ENCODE measurements at regions not wholly inside any gene's neighbourhood (a gene's known extent, or its start where the extent isn't known, plus 50 kb on each side); places are given as distances from the start of the nearest gene placed in this dataset.

- H3K27me3 ChIP-seq (ENCODE audit: control insufficient read depth in 5 of 5, insufficient read depth in 4 of 5, low read length in 5 of 5), result no peaks in the 10 kb centered on the region
- no peaks in the 10 kb centered on the region for H3K36me3 ChIP-seq (ENCODE audit: control insufficient read depth in 5 of 5, insufficient read depth in 5 of 5, low read length in 5 of 5)
- no peak overlapping the region for H3K9ac ChIP-seq (ENCODE audit: low read length in 5 of 5)
- H3K4me1 ChIP-seq (ENCODE audit: control insufficient read depth in 5 of 5, insufficient read depth in 5 of 5, low read length in 5 of 5), result peaks cover 4 to 26% (median 18%) of the 10 kb centered on the region in 5 donors
- H3K4me3 ChIP-seq (ENCODE audit: low read depth in 1 of 5, low read length in 5 of 5), result no peak overlapping the region
- H3K27ac ChIP-seq (ENCODE audit: low read depth, low read length), result no peak overlapping the region
- no peaks in the 10 kb centered on the region for H3K9me3 ChIP-seq (ENCODE audit: control insufficient read depth in 5 of 5, low read length in 5 of 5)
These were observed 116.2 kb upstream of the FGGY start for GRCh38 chr1:59180735-59181134.

- Histone ChIP-seq H3K4me3 (ENCODE audit: low read depth in 1 of 5, low read length in 5 of 5) (no peak overlapping the region), H3K4me1 (ENCODE audit: control insufficient read depth in 5 of 5, insufficient read depth in 5 of 5, low read length in 5 of 5) (peaks cover 4 to 31% (median 17%) of the 10 kb centered on the region in 5 donors), H3K9me3 (ENCODE audit: control insufficient read depth in 5 of 5, low read length in 5 of 5) (no peaks in the 10 kb centered on the region), H3K9ac (ENCODE audit: low read length in 5 of 5) (no peak overlapping the region), H3K27me3 (ENCODE audit: control insufficient read depth in 5 of 5, insufficient read depth in 4 of 5, low read length in 5 of 5) (no peaks in the 10 kb centered on the region), H3K27ac (ENCODE audit: low read depth, low read length) (no peak overlapping the region), H3K36me3 (ENCODE audit: control insufficient read depth in 5 of 5, insufficient read depth in 5 of 5, low read length in 5 of 5) (no peaks in the 10 kb centered on the region)
These were observed 113.1 kb upstream of the FGGY start for GRCh38 chr1:59183749-59184317.

- Histone ChIP-seq H3K9me3 (ENCODE audit: control insufficient read depth in 5 of 5, low read length in 5 of 5) (no peaks in the 10 kb centered on the region), H3K36me3 (ENCODE audit: control insufficient read depth in 5 of 5, insufficient read depth in 5 of 5, low read length in 5 of 5) (no peaks in the 10 kb centered on the region), H3K27me3 (ENCODE audit: control insufficient read depth in 5 of 5, insufficient read depth in 4 of 5, low read length in 5 of 5) (no peaks in the 10 kb centered on the region), H3K4me1 (ENCODE audit: control insufficient read depth in 5 of 5, insufficient read depth in 5 of 5, low read length in 5 of 5) (peaks cover 2 to 27% (median 12%) of the 10 kb centered on the region in 5 donors), H3K9ac (ENCODE audit: low read length in 5 of 5) (no peak overlapping the region), H3K4me3 (ENCODE audit: low read depth in 1 of 5, low read length in 5 of 5) (no peak overlapping the region), H3K27ac (ENCODE audit: low read depth, low read length) (no peak overlapping the region)
These were observed 112.5 kb upstream of the FGGY start for GRCh38 chr1:59184365-59184905.

GRCh38 chr1:59185163-59185860 is 111.6 kb upstream of the FGGY start:
- Histone ChIP-seq H3K9ac (ENCODE audit: low read length in 5 of 5) (no peak overlapping the region), H3K27ac (ENCODE audit: low read depth, low read length) (no peak overlapping the region), H3K36me3 (ENCODE audit: control insufficient read depth in 5 of 5, insufficient read depth in 5 of 5, low read length in 5 of 5) (no peaks in the 10 kb centered on the region), H3K9me3 (ENCODE audit: control insufficient read depth in 5 of 5, low read length in 5 of 5) (no peaks in the 10 kb centered on the region), H3K27me3 (ENCODE audit: control insufficient read depth in 5 of 5, insufficient read depth in 4 of 5, low read length in 5 of 5) (no peaks in the 10 kb centered on the region), H3K4me1 (ENCODE audit: control insufficient read depth in 5 of 5, insufficient read depth in 5 of 5, low read length in 5 of 5) (peaks cover 0 to 18% (median 4%) of the 10 kb centered on the region in 5 donors), H3K4me3 (ENCODE audit: low read depth in 1 of 5, low read length in 5 of 5) (no peak overlapping the region)

GRCh38 chr1:59186656-59187055 is 110.2 kb upstream of the FGGY start:
- Histone ChIP-seq H3K27ac (ENCODE audit: low read depth, low read length) (no peak overlapping the region), H3K27me3 (ENCODE audit: control insufficient read depth in 5 of 5, insufficient read depth in 4 of 5, low read length in 5 of 5) (no peaks in the 10 kb centered on the region), H3K4me3 (ENCODE audit: low read depth in 1 of 5, low read length in 5 of 5) (no peak overlapping the region), H3K4me1 (ENCODE audit: control insufficient read depth in 5 of 5, insufficient read depth in 5 of 5, low read length in 5 of 5) (peaks cover 0 to 16% (median 4%) of the 10 kb centered on the region in 5 donors), H3K9me3 (ENCODE audit: control insufficient read depth in 5 of 5, low read length in 5 of 5) (no peaks in the 10 kb centered on the region), H3K36me3 (ENCODE audit: control insufficient read depth in 5 of 5, insufficient read depth in 5 of 5, low read length in 5 of 5) (no peaks in the 10 kb centered on the region), H3K9ac (ENCODE audit: low read length in 5 of 5) (no peak overlapping the region)

GRCh38 chr1:59188413-59189213 is 108.3 kb upstream of the FGGY start:
- peaks cover 0 to 16% (median 4%) of the 10 kb centered on the region in 5 donors for H3K4me1 ChIP-seq (ENCODE audit: control insufficient read depth in 5 of 5, insufficient read depth in 5 of 5, low read length in 5 of 5)
- H3K4me3 ChIP-seq (ENCODE audit: low read depth in 1 of 5, low read length in 5 of 5), result no peak overlapping the region
- no peaks in the 10 kb centered on the region for H3K36me3 ChIP-seq (ENCODE audit: control insufficient read depth in 5 of 5, insufficient read depth in 5 of 5, low read length in 5 of 5)
- peaks cover 0 to 7% (median 0%) of the 10 kb centered on the region in 5 donors for H3K9me3 ChIP-seq (ENCODE audit: control insufficient read depth in 5 of 5, low read length in 5 of 5)
- H3K27me3 ChIP-seq (ENCODE audit: control insufficient read depth in 5 of 5, insufficient read depth in 4 of 5, low read length in 5 of 5), result no peaks in the 10 kb centered on the region
- no peak overlapping the region for H3K9ac ChIP-seq (ENCODE audit: low read length in 5 of 5)
- H3K27ac ChIP-seq (ENCODE audit: low read depth, low read length), result no peak overlapping the region

GRCh38 chr1:59193443-59194093 is 103.3 kb upstream of the FGGY start:
- Histone ChIP-seq H3K4me1 (ENCODE audit: control insufficient read depth in 5 of 5, insufficient read depth in 5 of 5, low read length in 5 of 5) (peaks cover 0 to 4% (median 0%) of the 10 kb centered on the region in 5 donors), H3K27ac (ENCODE audit: low read depth, low read length) (no peak overlapping the region), H3K9me3 (ENCODE audit: control insufficient read depth in 5 of 5, low read length in 5 of 5) (peaks cover 0 to 11% (median 2%) of the 10 kb centered on the region in 5 donors), H3K27me3 (ENCODE audit: control insufficient read depth in 5 of 5, insufficient read depth in 4 of 5, low read length in 5 of 5) (no peaks in the 10 kb centered on the region), H3K36me3 (ENCODE audit: control insufficient read depth in 5 of 5, insufficient read depth in 5 of 5, low read length in 5 of 5) (no peaks in the 10 kb centered on the region), H3K4me3 (ENCODE audit: low read depth in 1 of 5, low read length in 5 of 5) (no peak overlapping the region), H3K9ac (ENCODE audit: low read length in 5 of 5) (no peak overlapping the region)

GRCh38 chr1:59194621-59195020 is 102.3 kb upstream of the FGGY start:
- Histone ChIP-seq H3K4me3 (ENCODE audit: low read depth in 1 of 5, low read length in 5 of 5) (no peak overlapping the region), H3K9me3 (ENCODE audit: control insufficient read depth in 5 of 5, low read length in 5 of 5) (peaks cover 0 to 11% (median 2%) of the 10 kb centered on the region in 5 donors), H3K4me1 (ENCODE audit: control insufficient read depth in 5 of 5, insufficient read depth in 5 of 5, low read length in 5 of 5) (peaks cover 0 to 3% (median 0%) of the 10 kb centered on the region in 5 donors), H3K9ac (ENCODE audit: low read length in 5 of 5) (no peak overlapping the region), H3K36me3 (ENCODE audit: control insufficient read depth in 5 of 5, insufficient read depth in 5 of 5, low read length in 5 of 5) (no peaks in the 10 kb centered on the region), H3K27me3 (ENCODE audit: control insufficient read depth in 5 of 5, insufficient read depth in 4 of 5, low read length in 5 of 5) (no peaks in the 10 kb centered on the region), H3K27ac (ENCODE audit: low read depth, low read length) (no peak overlapping the region)

GRCh38 chr1:59195151-59195550 is 101.7 kb upstream of the FGGY start:
- Histone ChIP-seq H3K27me3 (ENCODE audit: control insufficient read depth in 5 of 5, insufficient read depth in 4 of 5, low read length in 5 of 5) (no peaks in the 10 kb centered on the region), H3K9me3 (ENCODE audit: control insufficient read depth in 5 of 5, low read length in 5 of 5) (peaks cover 0 to 11% (median 2%) of the 10 kb centered on the region in 5 donors), H3K27ac (ENCODE audit: low read depth, low read length) (no peak overlapping the region), H3K9ac (ENCODE audit: low read length in 5 of 5) (no peak overlapping the region), H3K4me3 (ENCODE audit: low read depth in 1 of 5, low read length in 5 of 5) (no peak overlapping the region), H3K4me1 (ENCODE audit: control insufficient read depth in 5 of 5, insufficient read depth in 5 of 5, low read length in 5 of 5) (peaks cover 0 to 3% (median 0%) of the 10 kb centered on the region in 5 donors), H3K36me3 (ENCODE audit: control insufficient read depth in 5 of 5, insufficient read depth in 5 of 5, low read length in 5 of 5) (no peaks in the 10 kb centered on the region)

Measured in subcutaneous abdominal adipose tissue (tissue), 5 donors.